Heart left ventricle (tissue), 13 donors: ENCODE measurements at regions not wholly inside any gene's neighbourhood (a gene's known extent, or its start where the extent isn't known, plus 50 kb on each side); places are given as distances from the start of the nearest gene placed in this dataset.

Experiments used
- CTCF ChIP-seq, 12 donors: fragments of 200-600 bp; sonication (generic) in 4 of 12; IDR thresholded peaks; one replicate each; pipeline versions ENCODE4 v1.5.0 to v1.8.0; 2018 to 2022; ENCODE audit warnings: antibody characterized with exemption in 12 of 12, mild to moderate bottlenecking in 5 of 12
- POLR2A ChIP-seq, 2 donors: fragments of 450-650 bp; IDR thresholded peaks; one replicate each; pipeline ENCODE4 v1.6.1; 2017; ENCODE audit warnings: antibody characterized with exemption in 2 of 2, mild to moderate bottlenecking in 2 of 2, moderate library complexity in 2 of 2
- donor health status: ischemic (EF 13 %, LVEDD 7.1; RV severe dilation, severe dysfunction).
- donor health status: DM: no; HTN: yes; CAD: no.
- donor health status: DM: no; HTN: no; CAD: no.
- donor health status: ischemic (EF 25% LVEDD 6.9; RV normal size, moderate dysfunction).
- donor health status: ischemic (EF 25% LVEDD 5.7; RV mildly dilated, moderate dysfunction).
- donor health status: ischemic (EF 35%, LVEDD 5.7; RV mildly dilated, moderate dysfunction).
- donor health status: nonischemic (EF 11% LVEDD 7.7; RV severe dilation, severe dysfunction).
- donor health status: DM: yes; HTN: yes; CAD: no.
- donor health status: PGD.
- donor health status: ischemic (EF 29% LVEDD 5.4; RV normal size, mild dysfunction).
- donor health status: nonischemic (EF 23%, LVEDD 6.1; RV moderate dilation, normal function).

- TF ChIP-seq POLR2A (IDR thresholded peaks at IDR 0.05): no peak
- TF ChIP-seq CTCF (IDR thresholded peaks at IDR 0.05): no peak
These were observed 148.7 kb upstream of the SAMSN1 start for GRCh38 chr21:14694817-14695216.
